Heart left ventricle (tissue), 16 donors: ENCODE measurements at regions not wholly inside any gene's neighbourhood (a gene's known extent, or its start where the extent isn't known, plus 50 kb on each side); places are given as distances from the start of the nearest gene placed in this dataset.
"Not testable (repeated sequence)": the region's sequence is repeated elsewhere in the genome, so short reads cannot be mapped to it uniquely, and the experiment has no call there.

Source experiments
- ATAC-seq, 4 donors: fragments of 200-7000 bp; cut with Tn5 transposase; one replicate each; pipeline ENCODE4 v1.9.1; 2020 to 2022; ENCODE audit warnings: moderate library complexity in 4 of 4, mild to moderate bottlenecking in 3 of 4, moderate number of reproducible peaks in 1 of 4
- DNase-seq, 5 donors: peaks; one replicate each; pipeline ENCODE4 v3.0.0-alpha.2; 2020
- H3K27ac ChIP-seq, 12 donors: fragments of 200-600 bp; sonication (generic) in 4 of 12; one replicate each; pipeline versions ENCODE4 v1.5.0 to v1.8.0; 2016 to 2022; ENCODE audit warnings: mild to moderate bottlenecking in 2 of 12
- H3K27me3 ChIP-seq, 9 donors: fragments of 200-600 bp; sonication (generic) in 2 of 9; one replicate each; pipeline versions ENCODE4 v1.5.1 to v1.8.0; 2016 to 2022; ENCODE audit warnings: mild to moderate bottlenecking in 3 of 9
- H3K36me3 ChIP-seq, 9 donors: fragments of 200-600 bp; sonication (generic) in 2 of 9; one replicate each; pipeline versions ENCODE4 v1.5.0 to v1.8.0; 2018 to 2022; ENCODE audit warnings: mild to moderate bottlenecking in 2 of 9
- H3K4me1 ChIP-seq, 12 donors: fragments of 200-600 bp; sonication (generic) in 4 of 12; one replicate each; pipeline versions ENCODE4 v1.5.0 to v1.8.0; 2016 to 2022; ENCODE audit warnings: mild to moderate bottlenecking in 3 of 12
- H3K4me3 ChIP-seq, 12 donors: fragments of 200-600 bp; sonication (generic) in 4 of 12; one replicate each; pipeline versions ENCODE4 v1.5.0 to v1.8.0; 2017 to 2022; ENCODE audit warnings: mild to moderate bottlenecking in 9 of 12, moderate library complexity in 4 of 12
- H3K9me3 ChIP-seq, 12 donors: fragments of 200-600 bp; sonication (generic) in 4 of 12; one replicate each; pipeline versions ENCODE4 v1.5.0 to v1.8.0; 2016 to 2022; ENCODE audit warnings: mild to moderate bottlenecking in 1 of 12
- POLR2A ChIP-seq, 2 donors: fragments of 450-650 bp; IDR thresholded peaks; one replicate each; pipeline ENCODE4 v1.6.1; 2017; ENCODE audit warnings: antibody characterized with exemption in 2 of 2, mild to moderate bottlenecking in 2 of 2, moderate library complexity in 2 of 2
- WGBS, 4 donors: extraction: QIAGEN DNeasy Blood & Tissue Kit in 2 of 4; methylation state at CpG; one replicate each; pipeline versions ENCODE4 v1.1.5 to v1.1.7; 2013 to 2018; 5-methylcytosine and 5-hydroxymethylcytosine counted together
- intact Hi-C, 10 donors: fragments of 100-400 bp; cut with DNase I; formaldehyde crosslinking; loops; one replicate each; pipeline versions ENCODE4 v1.11.1 to v1.14.2; 2022
- TF ChIP-seq, protein P1 (sequence below), 12 donors: fragments of 200-600 bp; sonication (generic) in 4 of 12; IDR thresholded peaks; one replicate each; pipeline versions ENCODE4 v1.5.0 to v1.8.0; 2018 to 2022; ENCODE audit warnings: antibody characterized with exemption in 12 of 12, mild to moderate bottlenecking in 5 of 12
- donor health status: ischemic (EF 13 %, LVEDD 7.1; RV severe dilation, severe dysfunction).
- donor health status: healthy with polysubstance abuse.
- donor health status: DM: no; HTN: yes; CAD: no.
- donor health status: DM: no; HTN: no; CAD: no.
- donor health status: ischemic (EF 25% LVEDD 6.9; RV normal size, moderate dysfunction).
- donor health status: ischemic (EF 25% LVEDD 5.7; RV mildly dilated, moderate dysfunction).
- donor health status: healthy.
- donor health status: DM: yes; HTN: yes; CAD: no.
- donor health status: ischemic (EF 35%, LVEDD 5.7; RV mildly dilated, moderate dysfunction).
- donor health status: nonischemic (EF 11% LVEDD 7.7; RV severe dilation, severe dysfunction).
- donor health status: DM: yes; HTN: yes; CAD: no.
- donor health status: PGD.
- donor health status: ischemic (EF 29% LVEDD 5.4; RV normal size, mild dysfunction).
- donor health status: nonischemic (EF 23%, LVEDD 6.1; RV moderate dilation, normal function).

DNA sequence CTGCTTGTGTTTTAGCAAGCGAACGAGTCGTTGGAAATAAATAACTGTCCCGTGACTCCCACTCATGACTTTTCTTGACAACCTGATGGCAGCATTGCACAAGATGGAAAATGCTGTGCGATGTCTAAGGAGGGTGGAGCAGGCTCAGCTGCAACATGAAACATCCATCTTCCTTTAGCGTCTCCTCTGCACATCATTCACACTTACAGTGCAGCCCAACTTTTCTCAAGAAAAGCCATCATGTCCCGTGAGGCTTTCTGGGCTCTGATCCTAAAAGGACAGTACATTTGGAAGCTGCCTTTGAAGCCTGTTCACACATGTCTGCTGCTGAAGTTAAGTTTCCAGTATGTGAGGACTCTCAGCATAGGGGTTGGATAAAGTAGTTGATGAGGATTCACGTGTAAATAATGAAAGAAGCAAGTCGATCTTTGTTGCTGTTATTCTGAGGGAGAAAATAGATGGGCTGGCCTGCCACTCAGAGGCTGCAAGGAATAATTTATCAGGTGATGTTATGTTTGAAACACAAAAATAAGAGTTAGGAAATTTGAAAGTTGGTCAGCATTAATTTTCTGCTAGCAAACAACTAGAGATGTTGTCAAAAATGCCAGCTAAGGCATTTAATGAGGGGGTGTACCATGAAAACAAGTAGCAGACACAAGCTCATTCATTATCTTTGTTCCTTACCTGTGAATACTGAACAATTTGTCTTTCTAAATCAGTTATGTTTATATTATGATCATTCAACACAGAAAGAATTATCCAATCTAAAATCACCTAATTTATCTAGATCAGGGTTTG lies 328.7 kb upstream of the ZFP42 start:
- no peaks in the 10 kb centered on the region for H3K27me3 ChIP-seq
- H3K36me3 ChIP-seq = no peaks in the 10 kb centered on the region
- ATAC-seq (peak in 1 of 4 donors; percentile 11), DNase-seq (no peak)
- WGBS, 4 donors = 37 to 55% (median 47%) methylated on average over 9 of the region's 9 CpGs
- TF ChIP-seq, protein P1, sequence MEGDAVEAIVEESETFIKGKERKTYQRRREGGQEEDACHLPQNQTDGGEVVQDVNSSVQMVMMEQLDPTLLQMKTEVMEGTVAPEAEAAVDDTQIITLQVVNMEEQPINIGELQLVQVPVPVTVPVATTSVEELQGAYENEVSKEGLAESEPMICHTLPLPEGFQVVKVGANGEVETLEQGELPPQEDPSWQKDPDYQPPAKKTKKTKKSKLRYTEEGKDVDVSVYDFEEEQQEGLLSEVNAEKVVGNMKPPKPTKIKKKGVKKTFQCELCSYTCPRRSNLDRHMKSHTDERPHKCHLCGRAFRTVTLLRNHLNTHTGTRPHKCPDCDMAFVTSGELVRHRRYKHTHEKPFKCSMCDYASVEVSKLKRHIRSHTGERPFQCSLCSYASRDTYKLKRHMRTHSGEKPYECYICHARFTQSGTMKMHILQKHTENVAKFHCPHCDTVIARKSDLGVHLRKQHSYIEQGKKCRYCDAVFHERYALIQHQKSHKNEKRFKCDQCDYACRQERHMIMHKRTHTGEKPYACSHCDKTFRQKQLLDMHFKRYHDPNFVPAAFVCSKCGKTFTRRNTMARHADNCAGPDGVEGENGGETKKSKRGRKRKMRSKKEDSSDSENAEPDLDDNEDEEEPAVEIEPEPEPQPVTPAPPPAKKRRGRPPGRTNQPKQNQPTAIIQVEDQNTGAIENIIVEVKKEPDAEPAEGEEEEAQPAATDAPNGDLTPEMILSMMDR (IDR thresholded peaks at IDR 0.05) = peak in 1 of 12 donors; percentile 5
- no peak for TF ChIP-seq POLR2A (IDR thresholded peaks at IDR 0.05)
- H3K27ac ChIP-seq = no peak overlapping the region
- H3K4me1 ChIP-seq = no peaks in the 10 kb centered on the region
- H3K9me3 ChIP-seq = peaks cover 0 to 6% (median 0%) of the 10 kb centered on the region in 12 donors
- intact Hi-C loops = no loop called here
- no peak overlapping the region for H3K4me3 ChIP-seq

DNA sequence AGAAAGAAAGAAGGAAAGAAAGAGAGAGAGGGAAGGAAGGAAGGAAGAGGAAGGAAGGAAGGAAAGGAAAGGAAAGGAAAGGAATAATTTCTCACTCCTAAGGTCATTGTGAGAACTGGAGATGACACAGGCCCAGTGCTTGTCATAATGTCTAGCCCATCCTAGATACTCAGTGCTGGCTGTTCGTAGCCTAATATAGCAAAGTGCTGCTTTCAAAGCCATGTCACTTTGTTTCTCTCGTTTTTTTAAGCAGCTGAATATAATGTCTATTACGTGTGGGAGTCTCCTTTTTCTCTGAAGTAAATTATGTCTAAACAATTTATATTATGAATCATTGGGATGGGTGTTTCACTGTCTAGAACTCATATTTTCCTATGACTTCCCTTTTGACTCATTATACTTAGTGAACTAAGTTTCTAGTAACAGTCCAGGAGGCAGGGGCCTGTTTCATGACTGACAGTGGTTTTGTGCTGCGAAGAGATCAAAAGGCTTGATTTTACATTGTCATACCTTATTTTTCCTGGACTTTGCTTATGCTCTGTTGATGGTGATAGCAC lies 327.0 kb upstream of the ZFP42 start:
- DNase-seq = no peak
- TF ChIP-seq, protein P1 (IDR thresholded peaks at IDR 0.05) = no peak
- no peak for TF ChIP-seq POLR2A (IDR thresholded peaks at IDR 0.05)
- Histone ChIP-seq H3K36me3 (no peaks in the 10 kb centered on the region), H3K27ac (no peak overlapping the region), H3K4me1 (no peaks in the 10 kb centered on the region), H3K4me3 (no peak overlapping the region), H3K9me3 (peaks cover 0 to 6% (median 0%) of the 10 kb centered on the region in 12 donors), H3K27me3 (no peaks in the 10 kb centered on the region)
- intact Hi-C loops = no loop called here
- no peak for ATAC-seq
- WGBS, 4 donors = 50 to 71% (median 67%) methylated on average over 4 of the region's 4 CpGs

GRCh38 chr4:187671521-187671920 lies 324.1 kb upstream of the ZFP42 start:
- H3K27me3 ChIP-seq, intact Hi-C loops, H3K27ac ChIP-seq, H3K36me3 ChIP-seq, ATAC-seq, DNase-seq, H3K9me3 ChIP-seq, H3K4me3 ChIP-seq, H3K4me1 ChIP-seq: not testable (repeated sequence)
- WGBS, 4 donors = 86 to 96% (median 94%) methylated on average over 11 of the region's 13 CpGs

DNA sequence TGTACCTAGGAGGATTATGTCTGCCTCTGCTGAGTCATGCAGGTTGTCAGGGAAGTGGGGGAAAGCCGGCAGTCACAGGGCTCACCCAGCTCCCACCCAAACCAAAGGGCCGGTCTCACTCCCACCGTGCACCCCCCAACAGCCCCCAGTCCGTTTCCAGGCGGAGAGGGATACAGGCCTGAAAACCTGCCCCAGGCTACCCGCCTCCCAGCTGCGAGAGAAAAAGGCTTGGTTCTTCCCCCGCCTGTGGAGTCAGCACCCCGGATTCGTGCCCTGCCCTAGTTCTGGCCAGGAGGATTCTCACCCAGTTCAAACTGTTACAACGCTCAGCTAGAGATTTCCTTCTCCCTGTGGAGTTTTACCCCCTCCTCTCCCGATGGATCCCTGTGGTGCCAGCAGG lies 323.6 kb upstream of the ZFP42 start:
- H3K27me3 ChIP-seq, intact Hi-C loops, H3K4me3 ChIP-seq, H3K9me3 ChIP-seq, ATAC-seq, H3K36me3 ChIP-seq, H3K27ac ChIP-seq, H3K4me1 ChIP-seq, DNase-seq: not testable (repeated sequence)
- WGBS, 4 donors = 88 to 91% (median 89%) methylated on average over 5 to 12 of the region's 12 CpGs

GRCh38 chr4:187672526-187672925 lies 323.0 kb upstream of the ZFP42 start:
- DNase-seq, intact Hi-C loops, H3K4me3 ChIP-seq, H3K36me3 ChIP-seq, H3K9me3 ChIP-seq, H3K4me1 ChIP-seq, H3K27me3 ChIP-seq, ATAC-seq, H3K27ac ChIP-seq: not testable (repeated sequence)
- WGBS, 4 donors = 87 to 92% (median 89%) methylated on average over 5 to 10 of the region's 12 CpGs
